Hematopoietic multipotent progenitor cell treated with erythropoietin and hydrocortisone succinate and interleukin-3 and kit ligand, for 8 days (in vitro differentiated cells): ENCODE measurements at regions not wholly inside any gene's neighbourhood (a gene's known extent, or its start where the extent isn't known, plus 50 kb on each side); places are given as distances from the start of the nearest gene placed in this dataset.

ENCODE experiments used
- DNase-seq: peaks from one replicate; pipeline ENCODE4 v3.0.0-alpha.2; 2015

- DNase-seq = no peak
These were observed 53.3 kb downstream of the C7orf25 start for GRCh38 chr7:42858570-42858969.

- DNase-seq = no peak
These were observed 55.3 kb downstream of the C7orf25 start for GRCh38 chr7:42856605-42856987.

- DNase-seq = no peak
These were observed 57.2 kb downstream of the C7orf25 start for GRCh38 chr7:42854571-42855118.

GRCh38 chr7:42852531-42852930, 59.3 kb downstream of the C7orf25 start:
- DNase-seq = peak; percentile 8

- peak; percentile 46 for DNase-seq
These were observed 68.6 kb downstream of the C7orf25 start for GRCh38 chr7:42843205-42843800.

- DNase-seq = no peak
These were observed 77.2 kb downstream of the C7orf25 start for GRCh38 chr7:42834676-42835075.

GRCh38 chr7:42833411-42833810, 78.5 kb downstream of the C7orf25 start:
- DNase-seq = no peak

- DNase-seq = no peak
These were observed 79.2 kb downstream of the C7orf25 start for GRCh38 chr7:42832667-42833066.

- peak; percentile 4 for DNase-seq
These were observed 80.0 kb downstream of the C7orf25 start for GRCh38 chr7:42831718-42832522.

- no peak for DNase-seq
These were observed 80.7 kb downstream of the C7orf25 start for GRCh38 chr7:42831006-42831717.

- DNase-seq = no peak
These were observed 99.1 kb downstream of the C7orf25 start for GRCh38 chr7:42812779-42813178.

GRCh38 chr7:42805601-42806000, 106.3 kb downstream of the C7orf25 start:
- DNase-seq = no peak

GRCh38 chr7:42794673-42795072, 117.2 kb downstream of the C7orf25 start:
- DNase-seq = no peak

- no peak for DNase-seq
These were observed 119.0 kb downstream of the C7orf25 start for GRCh38 chr7:42792841-42793240.

- no peak for DNase-seq
These were observed 121.7 kb downstream of the C7orf25 start for GRCh38 chr7:42790196-42790595.

- DNase-seq = no peak
These were observed 137.4 kb downstream of the C7orf25 start for GRCh38 chr7:42774436-42774835.

- no peak for DNase-seq
These were observed 141.8 kb downstream of the C7orf25 start for GRCh38 chr7:42770114-42770513.

GRCh38 chr7:42768045-42768444, 143.8 kb downstream of the C7orf25 start:
- DNase-seq = no peak

- DNase-seq = no peak
These were observed 145.0 kb downstream of the C7orf25 start for GRCh38 chr7:42766782-42767423.

GRCh38 chr7:42765931-42766330, 145.9 kb downstream of the C7orf25 start:
- no peak for DNase-seq

- no peak for DNase-seq
These were observed 148.7 kb downstream of the C7orf25 start for GRCh38 chr7:42763137-42763551.

- DNase-seq = no peak
These were observed 150.4 kb downstream of the C7orf25 start for GRCh38 chr7:42761486-42761885.

- no peak for DNase-seq
These were observed 153.7 kb downstream of the C7orf25 start for GRCh38 chr7:42758124-42758523.
